ENCODE measurements at regions not wholly inside any gene's neighbourhood (a gene's known extent, or its start where the extent isn't known, plus 50 kb on each side); places are given as distances from the start of the nearest gene placed in this dataset.
"Not testable (repeated sequence)": the region's sequence is repeated elsewhere in the genome, so short reads cannot be mapped to it uniquely, and the experiment has no call there.

GRCh38 chr6:97939440-97940168, 656.6 kb upstream of the MMS22L start:
- DNase-seq = no peak

DNA sequence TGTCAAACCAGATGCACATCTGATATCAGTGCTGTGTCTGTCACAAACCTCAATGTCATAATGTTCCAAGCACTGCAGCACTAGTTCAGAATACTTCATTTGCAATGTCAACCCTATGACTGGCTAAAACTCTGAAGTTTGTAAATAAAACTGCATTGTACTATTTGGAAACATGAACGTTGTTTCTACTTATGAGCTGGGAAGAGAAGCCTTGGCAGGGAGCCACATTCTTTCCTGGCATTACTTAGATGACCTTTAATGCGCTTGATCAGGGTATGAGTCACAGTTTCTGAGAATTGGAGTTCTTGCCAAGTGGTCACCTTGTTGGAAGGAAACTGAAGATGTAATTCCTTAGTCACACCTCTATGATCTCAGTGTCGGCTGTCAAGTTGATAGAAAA, 664.8 kb upstream of the MMS22L start:
- DNase-seq = no peak

DNA sequence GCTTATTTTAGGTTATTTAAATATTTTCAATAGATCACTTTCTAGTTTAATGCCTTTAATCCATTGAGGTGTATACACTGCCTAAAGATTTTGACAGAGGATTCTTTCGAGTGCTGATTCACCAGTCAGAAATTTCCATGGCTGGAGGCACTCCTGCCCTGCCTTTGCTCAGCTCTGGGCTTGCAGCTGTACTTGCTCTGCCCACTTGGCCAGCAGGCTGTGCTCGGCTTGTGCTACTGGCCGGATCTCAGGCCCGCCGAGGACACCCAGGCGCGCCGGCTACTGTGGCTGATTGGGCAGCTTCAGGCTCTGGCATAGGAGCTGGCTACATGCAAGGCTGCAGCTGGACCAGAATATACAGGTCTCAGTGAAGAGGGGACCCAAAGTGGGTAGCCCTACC, 675.1 kb upstream of the MMS22L start:
- no peak for DNase-seq

DNA sequence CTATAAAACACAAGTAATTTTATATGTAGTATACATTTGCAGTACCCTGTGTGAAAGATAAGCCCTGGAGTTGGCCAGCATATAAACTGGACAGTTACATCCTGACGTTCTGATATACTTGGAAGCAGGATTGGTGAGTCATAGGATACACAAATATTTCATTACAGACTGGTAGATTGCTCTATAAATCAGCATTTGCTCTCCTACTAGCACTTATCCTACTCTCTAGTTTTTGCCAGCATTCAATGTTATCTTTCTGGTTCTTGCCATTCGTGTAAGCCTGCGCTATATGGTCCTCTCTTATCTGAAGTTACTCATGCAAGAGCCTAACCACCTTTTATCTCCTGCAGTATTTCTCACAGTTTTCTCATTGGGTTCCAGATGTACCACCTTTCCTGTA, 680.2 kb upstream of the MMS22L start:
- no peak for DNase-seq

DNA sequence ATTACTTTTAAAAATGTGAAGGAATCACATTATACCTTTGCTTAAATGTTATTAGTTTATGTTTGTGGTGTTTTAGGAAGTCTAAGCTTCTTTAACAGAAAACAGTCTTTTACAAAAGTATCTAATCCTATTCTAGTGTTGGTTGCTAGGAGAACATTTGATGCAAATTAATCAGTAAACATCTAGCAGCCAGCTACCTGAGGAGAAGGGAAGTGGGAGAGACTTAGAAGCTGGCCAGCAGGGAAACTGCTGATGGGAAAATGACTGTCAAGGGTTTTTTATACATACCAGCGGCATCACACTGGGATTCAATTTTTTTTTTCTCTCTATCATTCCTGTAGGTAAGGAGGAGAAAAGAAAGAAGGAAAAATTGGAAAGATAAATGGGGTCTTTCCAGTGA, 686.0 kb upstream of the MMS22L start:
- no peak for DNase-seq

GRCh38 chr6:97977084-97977483, 694.1 kb upstream of the MMS22L start:
- no peak for DNase-seq

GRCh38 chr6:97978855-97979271, 695.8 kb upstream of the MMS22L start:
- DNase-seq = no peak

GRCh38 chr6:97979285-97979684, 696.3 kb upstream of the MMS22L start:
- DNase-seq = not testable (repeated sequence)

DNA sequence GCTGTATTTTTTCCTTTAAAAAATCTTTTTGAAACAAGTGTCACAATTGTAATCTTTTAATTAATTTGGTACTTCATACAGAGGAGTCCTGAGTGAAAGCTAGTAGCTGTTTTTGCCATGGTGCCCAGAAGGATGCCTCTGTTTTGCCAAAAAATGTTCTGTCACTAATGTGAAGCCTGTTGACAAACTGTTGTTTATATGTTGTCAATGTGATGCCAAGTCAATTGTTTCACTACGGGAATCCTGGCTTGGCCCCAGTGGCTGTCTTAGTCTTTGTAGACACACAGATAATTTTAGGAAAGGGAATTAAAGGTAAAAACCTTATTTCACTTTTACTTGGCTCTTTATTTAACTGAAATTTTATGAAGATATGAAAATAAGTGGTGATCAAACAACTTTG, 706.4 kb upstream of the MMS22L start:
- DNase-seq = no peak

DNA sequence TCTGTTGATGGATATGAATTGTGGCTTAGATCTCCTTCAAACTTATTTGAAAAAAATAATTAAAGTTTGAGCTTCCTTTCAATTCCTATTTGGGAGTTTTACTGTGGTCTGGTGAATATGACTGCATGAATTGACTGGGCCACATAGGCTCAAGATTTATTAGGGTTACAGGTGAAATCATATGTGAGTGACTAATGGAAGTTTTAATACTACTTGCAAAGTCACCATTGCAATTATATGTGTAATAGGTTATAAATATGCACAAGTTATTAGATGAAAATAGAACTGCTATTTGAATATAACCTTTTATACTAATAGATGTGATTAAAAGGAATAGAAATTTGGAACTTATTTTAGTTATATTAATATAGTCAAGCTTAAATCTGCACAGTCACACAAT, 712.1 kb upstream of the MMS22L start:
- DNase-seq = no peak

DNA sequence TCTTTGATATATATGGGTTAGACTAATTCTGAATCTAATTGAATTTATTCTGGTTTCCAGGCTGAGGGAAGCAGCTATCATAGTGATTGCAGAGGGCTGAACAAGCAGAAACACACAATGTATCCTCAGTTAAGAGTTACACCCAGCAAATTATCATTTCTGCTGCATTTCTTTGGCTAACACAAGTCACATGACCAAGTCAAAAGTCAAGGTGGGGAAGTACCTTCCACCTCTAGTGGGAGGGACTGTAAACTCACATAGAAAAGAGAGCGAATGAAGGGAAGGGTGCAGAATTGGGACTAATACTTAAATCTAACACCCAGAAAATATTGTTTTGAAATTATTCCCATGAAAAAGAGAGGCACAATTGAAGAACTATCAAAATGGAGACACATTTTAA, 719.7 kb upstream of the MMS22L start:
- DNase-seq = no peak

GRCh38 chr6:98014442-98015201, 731.6 kb upstream of the MMS22L start:
- DNase-seq = no peak

- DNase-seq = no peak
Observed at GRCh38 chr6:98016565-98016964, 733.5 kb upstream of the MMS22L start.

GRCh38 chr6:98020222-98020621, 737.2 kb upstream of the MMS22L start:
- DNase-seq = no peak

DNA sequence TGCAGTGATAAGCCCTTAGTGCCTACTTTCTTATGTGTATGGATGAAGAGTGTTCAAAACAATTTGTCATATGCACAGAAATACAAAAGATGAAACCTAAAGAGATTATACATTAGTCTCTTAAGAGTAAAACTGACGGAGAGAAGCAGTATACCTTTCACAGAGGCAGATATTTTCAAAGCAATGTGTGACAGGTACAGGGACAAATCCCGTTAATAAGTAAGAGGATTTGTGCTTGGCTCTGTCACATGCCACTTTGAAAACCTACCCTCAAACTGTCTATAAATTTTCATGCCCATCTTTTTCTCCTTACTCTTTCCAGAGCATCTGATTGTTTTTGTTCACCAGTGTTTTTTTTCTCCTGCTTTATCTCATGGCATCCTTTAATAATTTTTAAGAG, 741.3 kb upstream of the MMS22L start:
- no peak for DNase-seq

DNA sequence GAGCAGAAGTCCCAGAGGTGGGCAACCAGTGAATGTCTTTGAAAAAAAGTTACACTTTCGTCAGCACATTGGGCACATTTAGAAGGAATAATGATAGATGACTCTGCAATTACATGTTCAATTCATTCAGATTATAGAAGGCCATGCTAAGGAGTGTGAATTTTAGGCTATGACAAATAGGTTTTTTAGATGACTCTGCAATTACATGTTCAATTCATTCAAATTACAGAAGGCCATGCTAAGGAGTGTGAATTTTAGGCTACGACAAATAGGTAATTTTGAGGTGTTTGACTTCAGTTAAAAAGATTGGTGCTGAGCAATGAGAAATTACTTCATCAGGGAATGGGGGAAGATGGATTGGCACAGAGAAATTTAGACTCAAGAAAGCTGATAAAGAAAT, 744.9 kb upstream of the MMS22L start:
- no peak for DNase-seq

DNA sequence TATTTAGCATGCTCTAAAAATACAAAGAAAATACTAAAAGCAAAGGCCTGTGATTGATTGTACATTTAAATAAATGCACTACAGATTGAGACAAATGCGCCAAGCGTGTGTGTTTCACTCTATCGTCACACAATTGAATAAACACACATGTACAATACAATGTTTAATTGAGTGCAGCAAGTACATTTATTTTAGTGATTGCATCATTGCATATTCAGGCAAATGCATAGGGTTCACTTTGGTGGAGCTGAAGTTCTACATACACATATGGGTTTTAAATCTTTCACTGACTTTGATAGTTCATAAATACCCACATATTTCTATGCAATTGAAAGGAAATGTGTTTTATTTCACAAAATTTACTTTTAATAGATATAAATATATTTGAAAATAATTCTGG, 750.6 kb upstream of the MMS22L start:
- no peak for DNase-seq

DNA sequence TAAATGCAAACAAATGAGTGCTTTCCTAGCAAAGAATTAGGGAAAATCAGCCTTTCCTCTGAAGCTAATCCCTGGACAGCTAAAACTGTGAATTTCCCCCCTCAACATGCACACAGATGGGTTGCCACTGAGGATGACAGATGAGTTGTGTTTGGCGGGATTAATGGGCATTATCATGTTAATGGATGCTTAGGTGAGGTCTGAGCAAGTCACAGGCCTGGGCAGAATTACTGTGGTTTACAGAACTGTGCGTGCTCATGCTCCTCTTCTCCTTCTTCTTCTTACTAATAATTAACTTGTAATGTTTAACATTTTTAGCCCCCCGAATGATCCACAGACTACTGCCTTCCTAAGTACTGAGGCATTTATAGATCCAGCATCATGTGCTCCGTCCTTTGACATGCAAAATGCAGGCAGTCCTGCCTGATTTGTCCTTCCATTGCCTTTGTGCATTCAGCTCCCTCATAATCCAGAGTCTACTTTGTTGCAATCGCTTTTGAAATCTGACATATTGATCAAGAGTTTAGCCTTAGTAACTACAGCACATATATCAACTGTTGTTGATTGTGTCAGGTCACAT, 753.4 kb upstream of the MMS22L start:
- no peak for DNase-seq

- no peak for DNase-seq
Observed at GRCh38 chr6:98037571-98037970, 754.6 kb upstream of the MMS22L start.

DNA sequence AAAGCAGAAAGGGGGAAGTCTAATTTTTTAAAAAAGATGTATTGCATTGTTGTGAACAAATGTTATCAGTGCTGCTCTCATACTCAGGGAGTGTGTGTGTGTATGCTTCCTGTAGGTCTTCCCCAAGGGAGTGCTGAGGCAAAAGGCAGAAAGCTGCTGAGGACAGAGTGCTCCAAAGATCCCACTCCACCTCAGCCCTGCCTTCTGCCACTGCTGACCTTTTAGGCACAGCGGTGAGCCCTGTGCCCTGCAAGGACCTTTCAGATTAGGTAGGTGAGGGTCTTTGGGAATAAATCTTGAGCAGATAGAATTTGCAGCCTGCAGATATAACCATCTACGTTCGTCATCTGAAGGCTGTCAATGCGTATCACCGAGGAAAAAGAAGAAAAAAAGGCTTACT, 756.4 kb upstream of the MMS22L start:
- no peak for DNase-seq

DNA sequence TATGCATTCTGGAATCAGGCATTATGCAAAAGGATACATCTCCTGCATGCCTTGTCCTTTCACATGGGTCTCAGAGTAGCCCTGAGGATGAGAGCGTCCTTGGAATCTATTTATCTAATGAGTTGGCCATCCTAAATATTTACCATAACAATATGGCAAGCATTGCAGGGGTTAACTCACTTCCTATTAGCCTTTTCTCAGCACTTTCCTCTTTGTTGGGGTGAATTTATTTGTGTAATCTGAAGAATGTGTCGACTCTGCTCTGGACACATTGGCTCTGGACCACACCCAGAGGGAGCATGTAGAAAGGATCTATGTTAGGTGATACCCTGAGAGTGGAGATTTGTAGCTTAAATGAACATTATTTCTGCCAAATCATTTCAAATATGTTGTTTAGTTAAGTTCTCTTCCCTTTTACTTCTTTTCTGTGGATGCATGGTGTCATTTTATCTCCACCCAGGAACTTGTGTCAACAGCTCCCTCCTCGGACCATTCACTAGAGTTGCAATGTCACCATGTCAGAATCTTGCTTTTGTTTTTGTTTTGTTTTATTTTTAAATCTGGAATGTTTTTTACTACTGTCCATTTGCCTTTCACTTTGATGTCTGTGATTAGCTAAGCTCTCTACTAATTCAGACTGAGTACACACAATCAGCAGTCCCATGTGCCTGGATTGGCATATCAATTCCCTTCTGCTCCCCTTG, 757.0 kb upstream of the MMS22L start:
- no peak for DNase-seq

DNA sequence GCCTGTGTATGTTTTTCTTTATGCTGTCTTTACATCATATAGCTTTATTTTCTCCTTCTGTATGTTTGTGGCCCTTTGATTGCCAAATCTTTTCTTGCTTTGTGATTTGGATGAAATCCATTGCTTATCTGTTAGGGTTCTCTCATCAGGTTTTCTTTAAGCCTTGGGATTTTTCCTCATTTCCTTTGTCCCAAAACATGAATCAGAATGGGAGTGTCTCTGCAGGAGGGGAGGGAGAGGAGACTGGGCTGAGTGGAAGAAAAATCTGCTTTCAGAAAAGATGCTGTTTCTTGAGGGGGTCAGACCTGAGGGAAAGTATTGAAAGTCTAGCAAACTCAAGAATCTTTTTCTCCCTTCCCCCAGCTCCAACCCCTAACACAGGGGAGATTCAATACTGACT, 758.0 kb upstream of the MMS22L start:
- DNase-seq = no peak

DNA sequence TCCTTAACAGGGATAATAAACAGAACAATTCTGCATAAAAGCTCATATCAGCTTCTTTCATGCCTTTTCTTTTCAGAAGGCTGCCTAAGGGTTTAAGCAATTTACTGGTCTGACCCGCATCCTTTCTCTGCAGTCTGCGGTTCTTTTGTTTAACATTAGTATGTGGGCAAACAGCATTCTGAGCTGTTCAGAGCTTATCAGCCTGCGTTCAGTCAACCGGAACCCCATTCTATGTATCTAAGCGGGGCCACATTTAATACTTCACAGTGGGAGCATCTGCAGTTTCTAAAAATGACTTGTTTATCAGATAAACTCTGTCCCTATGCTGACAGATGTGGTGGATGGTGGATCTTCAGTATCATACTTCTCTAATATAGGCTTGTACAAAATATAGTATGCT, 758.9 kb upstream of the MMS22L start:
- no peak for DNase-seq

- no peak for DNase-seq
Observed at GRCh38 chr6:98044151-98044561, 761.1 kb upstream of the MMS22L start.
